Karpas-422 (cell line): ENCODE measurements at regions not wholly inside any gene's neighbourhood (a gene's known extent, or its start where the extent isn't known, plus 50 kb on each side); places are given as distances from the start of the nearest gene placed in this dataset.

Source experiments
- DNase-seq: peaks from one replicate; pipeline ENCODE4 v3.0.0-alpha.2; 2015
- H2AFZ ChIP-seq: fragments of 200-600 bp; sonication (generic); 2 replicates; pipeline ENCODE4 v1.6.1; 2014; ENCODE audit warnings: antibody characterized with exemption, low read length, mixed read lengths
- H3K27ac ChIP-seq: fragments of 200-600 bp; sonication (generic); 2 replicates; pipeline ENCODE4 v1.5.1; 2014; ENCODE audit warnings: mild to moderate bottlenecking, low read length, moderate library complexity
- H3K27me3 ChIP-seq: fragments of 200-600 bp; sonication (generic); 2 replicates; pipeline ENCODE4 v1.6.1; 2014; ENCODE audit warnings: low read length, mixed read lengths
- H3K36me3 ChIP-seq: fragments of 200-600 bp; sonication (generic); 2 replicates; pipeline ENCODE4 v1.6.1; 2014; ENCODE audit warnings: low read length, mixed read lengths; ENCODE audit not compliant: insufficient read depth
- H3K4me1 ChIP-seq: fragments of 200-600 bp; sonication (generic); 2 replicates; pipeline ENCODE4 v1.6.1; 2014; ENCODE audit warnings: mild to moderate bottlenecking, low read length, mixed read lengths
- H3K4me2 ChIP-seq: fragments of 200-600 bp; sonication (generic); 2 replicates; pipeline ENCODE4 v1.6.1; 2014; ENCODE audit warnings: low read length, low read depth, mild to moderate bottlenecking; ENCODE audit not compliant: poor library complexity, severe bottlenecking
- H3K4me3 ChIP-seq: fragments of 200-600 bp; sonication (generic); 2 replicates; pipeline ENCODE4 v1.5.1; 2014; ENCODE audit warnings: mild to moderate bottlenecking, antibody characterized with exemption, low read length, mixed read lengths
- H3K79me2 ChIP-seq: fragments of 200-600 bp; sonication (generic); 2 replicates; pipeline ENCODE4 v1.6.1; 2014; ENCODE audit warnings: mild to moderate bottlenecking, low read length, mixed read lengths
- H3K9ac ChIP-seq: fragments of 200-600 bp; sonication (generic); 2 replicates; pipeline ENCODE4 v1.6.0; 2014; ENCODE audit warnings: low read length
- H3K9me2 ChIP-seq: fragments of 200-600 bp; sonication (generic), shearing (Covaris generic); replicated peaks from 2 replicates; pipeline ENCODE4 v1.6.0; 2014; ENCODE audit warnings: mild to moderate bottlenecking, low read length, moderate library complexity; ENCODE audit not compliant: insufficient read depth
- H3K9me3 ChIP-seq: fragments of 300-700, 200-600 bp; sonication (generic); 2 replicates; pipeline ENCODE4 v1.6.1; 2014; ENCODE audit warnings: low read length, mixed read lengths
- H4K20me1 ChIP-seq: fragments of 200-600 bp; sonication (generic); 2 replicates; pipeline ENCODE4 v1.6.1; 2014; ENCODE audit warnings: mild to moderate bottlenecking, antibody characterized with exemption, low read length, low read depth; ENCODE audit not compliant: insufficient read depth

DNA sequence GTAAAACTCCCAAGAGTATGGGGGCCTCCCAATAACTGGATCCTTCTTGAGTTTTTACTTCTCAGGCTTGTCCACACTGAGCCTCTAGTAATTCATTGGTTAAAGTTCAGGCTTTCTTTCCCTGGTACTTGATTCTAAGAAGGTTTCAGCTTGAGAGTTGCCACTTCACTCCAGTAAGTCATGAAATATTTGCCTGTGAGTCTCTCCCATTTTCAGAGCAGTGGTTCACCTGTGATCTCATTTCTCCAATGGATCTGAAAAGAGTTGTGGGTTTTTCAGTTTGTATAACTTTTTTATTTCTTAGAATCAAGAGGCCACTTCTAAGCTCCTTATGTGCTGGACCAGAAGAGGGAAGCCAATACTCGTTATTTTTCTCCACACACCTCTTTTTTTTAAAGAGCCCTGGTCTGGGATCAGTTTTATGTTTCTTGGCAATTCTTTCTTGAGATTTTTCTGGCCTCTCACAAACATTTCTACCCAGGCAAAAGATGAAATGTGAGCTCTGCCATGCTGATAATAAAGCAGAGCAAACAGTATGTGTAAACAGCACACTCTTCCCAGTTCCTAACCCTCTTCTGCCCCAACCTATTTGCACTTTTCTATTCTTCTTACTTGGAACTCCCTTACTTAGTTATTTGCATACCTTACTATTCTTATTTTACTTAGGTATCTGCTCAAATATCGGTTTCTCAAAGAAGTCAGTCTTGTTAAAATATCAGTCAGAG, 983.4 kb downstream of the CCSER2 start:
- H3K27me3 ChIP-seq = no peaks in the 10 kb centered on the region
- no peak for DNase-seq
- no peaks in the 10 kb centered on the region for H4K20me1 ChIP-seq
- no peak overlapping the region for H3K4me2 ChIP-seq
- H3K27ac ChIP-seq = no peak overlapping the region
- H2AFZ ChIP-seq = no peak overlapping the region
- H3K4me1 ChIP-seq = no peaks in the 10 kb centered on the region
- H3K36me3 ChIP-seq = no peaks in the 10 kb centered on the region
- no peaks in the 10 kb centered on the region for H3K9me2 ChIP-seq
- H3K79me2 ChIP-seq = no peaks in the 10 kb centered on the region
- no peaks in the 10 kb centered on the region for H3K9me3 ChIP-seq
- no peak overlapping the region for H3K9ac ChIP-seq
- no peak overlapping the region for H3K4me3 ChIP-seq

GRCh38 chr10:85315657-85316056, 987.3 kb downstream of the CCSER2 start:
- no peaks in the 10 kb centered on the region for H3K36me3 ChIP-seq
- H2AFZ ChIP-seq = no peak overlapping the region
- no peak overlapping the region for H3K4me3 ChIP-seq
- H3K9ac ChIP-seq = no peak overlapping the region
- no peak for DNase-seq
- no peaks in the 10 kb centered on the region for H3K27me3 ChIP-seq
- no peaks in the 10 kb centered on the region for H3K79me2 ChIP-seq
- no peak overlapping the region for H3K4me2 ChIP-seq
- no peaks in the 10 kb centered on the region for H3K9me2 ChIP-seq
- no peak overlapping the region for H3K27ac ChIP-seq
- H4K20me1 ChIP-seq = no peaks in the 10 kb centered on the region
- no peaks in the 10 kb centered on the region for H3K4me1 ChIP-seq
- H3K9me3 ChIP-seq = no peaks in the 10 kb centered on the region

DNA sequence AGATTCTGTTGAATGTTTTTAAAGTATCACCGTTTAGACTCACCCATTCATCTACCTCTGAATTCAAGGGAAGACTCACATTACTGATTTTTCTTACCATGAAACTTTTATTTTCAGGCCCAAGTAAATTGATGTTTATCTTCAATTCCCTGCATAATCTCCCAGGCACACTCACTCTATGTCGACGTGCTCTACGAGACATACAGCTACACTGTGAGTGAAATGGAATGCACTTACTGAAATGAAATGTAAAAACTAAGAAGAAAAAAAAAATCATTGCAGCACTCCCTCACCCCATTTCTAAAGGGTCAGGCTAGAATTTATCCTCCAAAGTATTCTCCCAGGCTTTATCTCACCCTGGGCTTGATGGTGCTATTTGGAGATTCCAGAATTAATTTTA, 987.9 kb downstream of the CCSER2 start:
- Histone ChIP-seq H3K4me2 (no peak overlapping the region), H2AFZ (no peak overlapping the region), H3K9me3 (no peaks in the 10 kb centered on the region), H3K9ac (no peak overlapping the region), H3K79me2 (no peaks in the 10 kb centered on the region), H3K27me3 (no peaks in the 10 kb centered on the region), H3K4me1 (no peaks in the 10 kb centered on the region), H3K4me3 (no peak overlapping the region), H3K36me3 (no peaks in the 10 kb centered on the region), H4K20me1 (no peaks in the 10 kb centered on the region), H3K9me2 (no peaks in the 10 kb centered on the region), H3K27ac (no peak overlapping the region)
- no peak for DNase-seq

DNA sequence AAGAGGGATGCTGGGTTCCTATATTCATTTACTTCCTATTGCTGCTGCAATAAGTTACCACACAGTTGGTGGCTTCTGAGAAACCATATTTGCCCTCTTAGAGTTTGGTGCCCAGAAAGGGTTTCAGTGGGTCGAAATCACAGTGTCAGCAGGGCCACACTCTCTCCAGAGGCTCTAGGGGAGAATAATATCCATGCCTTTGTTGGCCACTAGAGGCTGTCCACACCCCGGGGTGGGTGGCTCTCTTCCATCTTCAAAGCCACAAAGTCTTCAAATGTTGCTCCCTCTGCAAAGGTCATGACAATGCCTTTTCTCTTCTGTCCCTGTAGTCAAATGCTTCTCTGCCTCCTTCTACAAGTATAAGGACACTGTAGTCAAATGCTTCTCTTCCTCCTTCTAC, 989.4 kb downstream of the CCSER2 start:
- H3K4me3 ChIP-seq = no peak overlapping the region
- no peaks in the 10 kb centered on the region for H3K79me2 ChIP-seq
- no peaks in the 10 kb centered on the region for H3K27me3 ChIP-seq
- no peak overlapping the region for H2AFZ ChIP-seq
- DNase-seq = no peak
- no peaks in the 10 kb centered on the region for H3K36me3 ChIP-seq
- no peaks in the 10 kb centered on the region for H3K9me2 ChIP-seq
- no peaks in the 10 kb centered on the region for H4K20me1 ChIP-seq
- no peak overlapping the region for H3K4me2 ChIP-seq
- no peak overlapping the region for H3K9ac ChIP-seq
- H3K4me1 ChIP-seq = no peaks in the 10 kb centered on the region
- no peaks in the 10 kb centered on the region for H3K9me3 ChIP-seq
- H3K27ac ChIP-seq = no peak overlapping the region

DNA sequence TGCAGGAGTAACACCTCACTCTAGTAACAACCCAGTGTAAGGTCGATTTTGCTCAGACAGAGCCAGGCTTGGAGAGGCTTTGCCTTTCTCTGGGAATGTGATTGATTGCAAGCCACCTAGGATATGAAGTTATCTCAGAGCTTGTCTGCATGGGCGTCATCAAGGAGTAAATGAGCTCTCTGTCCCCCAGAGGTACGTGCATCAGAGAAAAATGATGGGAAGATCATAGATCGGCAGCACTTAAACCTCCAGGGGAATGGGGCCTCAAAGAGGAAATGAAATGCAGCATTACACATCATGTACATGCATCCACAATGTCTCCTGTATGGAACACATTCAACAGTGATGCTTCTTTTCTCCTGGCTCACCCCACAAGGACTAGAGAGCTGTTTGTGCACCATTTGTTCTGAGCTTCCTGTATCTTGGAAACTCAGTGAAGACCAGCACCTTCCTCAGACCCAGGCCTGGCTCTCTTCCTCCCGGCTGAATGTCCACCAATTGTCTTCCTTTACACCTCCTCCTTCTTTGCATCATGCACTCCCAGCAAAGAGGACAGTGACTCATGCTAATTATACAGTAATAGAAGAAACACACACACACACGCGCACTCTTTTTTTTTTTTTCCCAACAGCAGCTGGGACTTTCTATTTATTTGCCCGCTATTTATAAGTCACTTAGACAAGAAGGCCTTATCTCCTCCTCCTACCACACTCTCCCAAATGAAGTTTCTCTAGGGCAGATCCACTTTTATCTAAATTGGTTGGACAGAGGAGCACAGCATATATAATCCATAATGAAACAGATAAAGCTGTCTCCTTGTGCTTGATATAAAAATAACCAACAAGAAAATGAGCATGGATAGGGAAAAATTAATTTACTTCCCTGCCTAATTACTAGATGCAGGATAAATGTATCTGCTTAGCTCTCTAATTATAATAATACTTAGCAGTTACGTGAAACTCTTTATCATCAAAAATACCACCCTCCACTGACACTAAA, 990.7 kb downstream of the CCSER2 start:
- Histone ChIP-seq H3K9ac (no peak overlapping the region), H3K27ac (no peak overlapping the region), H3K9me3 (no peaks in the 10 kb centered on the region), H3K36me3 (no peaks in the 10 kb centered on the region), H4K20me1 (no peaks in the 10 kb centered on the region), H3K4me2 (no peak overlapping the region), H3K79me2 (no peaks in the 10 kb centered on the region), H3K9me2 (no peaks in the 10 kb centered on the region), H3K4me3 (no peak overlapping the region), H3K4me1 (no peaks in the 10 kb centered on the region), H3K27me3 (no peaks in the 10 kb centered on the region), H2AFZ (no peak overlapping the region)
- DNase-seq = no peak

GRCh38 chr10:85319826-85320225, 991.4 kb downstream of the CCSER2 start:
- DNase-seq = no peak
- no peaks in the 10 kb centered on the region for H3K4me1 ChIP-seq
- no peaks in the 10 kb centered on the region for H3K9me3 ChIP-seq
- H3K4me3 ChIP-seq = no peak overlapping the region
- no peaks in the 10 kb centered on the region for H3K9me2 ChIP-seq
- no peak overlapping the region for H3K9ac ChIP-seq
- no peaks in the 10 kb centered on the region for H4K20me1 ChIP-seq
- H3K36me3 ChIP-seq = no peaks in the 10 kb centered on the region
- no peak overlapping the region for H3K27ac ChIP-seq
- H3K4me2 ChIP-seq = no peak overlapping the region
- no peak overlapping the region for H2AFZ ChIP-seq
- H3K79me2 ChIP-seq = no peaks in the 10 kb centered on the region
- no peaks in the 10 kb centered on the region for H3K27me3 ChIP-seq

DNA sequence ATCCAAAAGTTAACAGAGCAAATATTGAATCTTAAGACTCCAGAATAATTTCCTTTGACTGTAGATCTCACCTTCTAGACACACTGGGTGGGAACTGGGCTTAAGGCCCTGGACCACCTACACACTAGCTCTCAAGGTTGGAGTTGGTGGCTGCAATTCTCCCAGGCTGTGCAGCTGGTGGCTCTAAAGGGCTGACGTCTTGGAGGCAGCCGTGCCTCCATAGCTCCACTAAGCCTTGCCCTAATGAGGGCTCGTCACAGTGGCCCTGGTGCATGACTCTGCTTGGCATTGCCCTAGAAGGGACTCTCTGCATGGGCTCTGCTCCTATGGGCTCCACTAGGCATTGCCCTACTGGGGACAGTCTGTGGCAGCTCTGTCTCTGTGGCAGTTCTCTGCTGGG, 1005.2 kb downstream of the CCSER2 start:
- Histone ChIP-seq H3K4me1 (no peaks in the 10 kb centered on the region), H3K4me2 (no peak overlapping the region), H3K36me3 (no peaks in the 10 kb centered on the region), H3K9ac (no peak overlapping the region), H3K79me2 (no peaks in the 10 kb centered on the region), H2AFZ (no peak overlapping the region), H3K27ac (no peak overlapping the region), H3K9me3 (no peaks in the 10 kb centered on the region), H3K27me3 (no peaks in the 10 kb centered on the region), H4K20me1 (no peaks in the 10 kb centered on the region), H3K9me2 (no peaks in the 10 kb centered on the region), H3K4me3 (no peak overlapping the region)
- no peak for DNase-seq

- Histone ChIP-seq H2AFZ (no peak overlapping the region), H3K4me3 (no peak overlapping the region), H3K4me2 (no peak overlapping the region), H3K9me2 (no peaks in the 10 kb centered on the region), H4K20me1 (no peaks in the 10 kb centered on the region), H3K4me1 (no peaks in the 10 kb centered on the region), H3K27ac (no peak overlapping the region), H3K27me3 (no peaks in the 10 kb centered on the region), H3K36me3 (no peaks in the 10 kb centered on the region), H3K9me3 (no peaks in the 10 kb centered on the region), H3K9ac (no peak overlapping the region), H3K79me2 (no peaks in the 10 kb centered on the region)
- no peak for DNase-seq
Measured at GRCh38 chr10:85362401-85362800, 1004.2 kb downstream of the GRID1 start.
